GM21390 (cell line): ENCODE measurements at regions not wholly inside any gene's neighbourhood (a gene's known extent, or its start where the extent isn't known, plus 50 kb on each side); places are given as distances from the start of the nearest gene placed in this dataset.
"Not testable (repeated sequence)": the region's sequence is repeated elsewhere in the genome, so short reads cannot be mapped to it uniquely, and the experiment has no call there.

ENCODE experiments used
- ATAC-seq: cut with Tn5 transposase; IDR thresholded peaks from one replicate; pipeline ENCODE4 v1.9.1; 2021; ENCODE audit not compliant: unreplicated experiment

DNA sequence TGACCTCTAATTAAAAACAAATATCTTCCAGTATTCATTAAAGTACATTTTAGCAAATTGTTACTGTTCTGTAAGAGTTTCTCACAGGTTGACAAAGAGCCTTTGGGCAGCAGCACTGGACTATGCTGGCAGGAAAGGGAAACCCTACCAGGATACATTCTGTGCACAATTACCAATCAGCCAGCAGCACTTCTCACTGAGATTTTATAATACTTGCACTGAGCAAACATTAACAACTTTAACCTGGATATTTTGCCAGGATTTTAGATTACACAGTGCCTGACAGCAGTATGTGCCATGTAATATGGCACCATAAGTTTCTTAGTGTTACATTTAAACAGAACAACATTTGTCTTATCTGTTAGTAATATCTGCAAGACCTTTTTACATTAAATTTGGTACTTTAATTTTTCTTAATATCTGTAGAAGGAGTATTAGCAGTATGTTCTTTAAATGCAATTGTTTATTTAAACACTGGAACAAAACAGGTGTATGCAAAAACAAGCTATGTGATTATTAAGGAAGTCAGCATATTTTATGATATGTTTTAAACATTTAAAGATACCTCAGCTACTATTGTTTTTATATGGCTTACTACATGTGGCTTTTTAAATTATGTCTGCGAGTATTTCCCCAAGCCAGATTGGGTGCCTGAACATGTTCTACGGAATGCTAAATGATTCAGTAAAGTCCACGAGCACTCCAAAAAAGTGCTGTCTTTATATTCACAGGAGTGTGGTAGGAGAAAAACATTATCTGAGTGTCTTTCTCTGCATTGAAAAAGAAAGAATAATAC is 699.0 kb upstream of the LUZP2 start:
- ATAC-seq: no peak

DNA sequence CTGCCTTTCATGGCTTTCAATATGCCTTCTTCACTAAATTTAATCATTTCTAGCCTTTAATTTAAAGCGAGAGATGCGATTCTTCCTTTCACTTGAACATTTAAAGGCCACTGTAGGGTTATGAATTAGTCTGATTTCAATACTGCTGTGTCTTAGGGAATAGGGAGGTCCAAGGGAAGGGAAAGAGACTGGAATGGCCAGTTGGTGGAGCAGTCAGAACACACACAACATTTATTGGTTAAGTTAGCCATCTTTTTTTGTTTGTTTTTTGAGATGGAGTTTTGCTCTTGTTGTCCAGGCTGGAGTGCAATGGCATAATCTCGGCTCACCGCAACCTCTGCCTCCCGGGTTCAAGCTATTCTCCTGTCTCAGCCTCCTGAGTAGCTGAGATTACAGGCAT is 662.5 kb upstream of the LUZP2 start:
- ATAC-seq: not testable (repeated sequence)

DNA sequence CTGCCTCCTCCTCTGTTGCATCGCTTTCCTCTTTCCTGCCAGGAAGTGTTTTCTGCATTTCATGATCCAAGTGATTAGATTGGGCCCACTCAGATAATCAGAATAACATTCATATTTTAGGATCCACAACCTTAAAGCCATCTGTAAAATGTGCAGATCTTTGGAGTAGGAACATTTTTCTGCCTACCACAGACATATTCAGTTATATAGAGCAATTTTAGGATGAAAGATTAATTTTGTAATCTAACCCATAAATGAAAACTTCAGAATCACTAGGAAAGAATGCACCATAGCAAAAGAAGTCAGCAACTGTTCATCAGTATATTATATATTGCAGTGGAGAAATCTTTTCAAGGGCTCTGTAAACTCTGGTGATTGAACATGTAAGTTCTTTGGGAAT is 659.9 kb upstream of the LUZP2 start:
- no peak for ATAC-seq

DNA sequence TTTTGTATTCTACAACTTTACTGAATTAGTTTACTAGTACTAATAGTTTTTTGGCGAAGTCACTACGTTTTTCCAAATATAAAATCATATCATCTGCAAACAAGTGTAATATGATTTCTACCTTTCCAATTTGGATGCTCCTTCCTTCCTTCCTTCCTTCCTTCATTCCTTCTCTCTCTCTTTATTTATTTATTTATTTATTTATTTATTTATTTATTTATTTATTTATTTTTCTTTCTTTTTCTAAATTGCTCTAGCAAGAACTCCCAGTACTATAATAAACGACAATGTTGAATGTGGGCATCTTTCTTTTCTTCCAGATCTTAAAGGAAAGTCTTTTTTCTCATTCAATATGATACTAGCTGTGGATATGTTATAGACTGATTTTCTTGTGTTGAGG is 656.0 kb upstream of the LUZP2 start:
- ATAC-seq: no peak

DNA sequence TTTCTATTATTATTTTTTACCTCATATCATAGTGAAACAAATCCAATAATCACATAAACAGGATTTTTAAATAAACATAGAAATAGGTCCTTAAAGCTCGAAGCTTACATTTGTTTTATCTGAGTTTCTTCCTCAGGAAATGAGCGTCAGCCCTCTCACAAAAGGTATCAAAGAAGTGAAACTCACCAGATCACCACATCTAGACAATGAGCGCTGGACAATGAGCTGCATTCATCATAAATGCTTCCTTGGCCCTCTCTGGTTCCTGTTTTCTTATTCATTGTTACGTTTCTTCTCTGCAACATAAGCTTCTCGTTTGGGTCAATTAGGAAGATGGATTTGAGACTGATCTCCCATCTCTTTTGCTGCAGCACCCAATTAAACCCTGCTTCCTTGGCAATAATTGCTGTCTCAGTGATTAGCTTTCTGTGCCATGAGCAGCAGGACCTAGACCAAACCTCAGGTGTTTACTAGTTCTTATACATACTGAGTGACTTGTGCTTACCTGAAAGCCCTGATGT is 649.9 kb upstream of the LUZP2 start:
- no peak for ATAC-seq

DNA sequence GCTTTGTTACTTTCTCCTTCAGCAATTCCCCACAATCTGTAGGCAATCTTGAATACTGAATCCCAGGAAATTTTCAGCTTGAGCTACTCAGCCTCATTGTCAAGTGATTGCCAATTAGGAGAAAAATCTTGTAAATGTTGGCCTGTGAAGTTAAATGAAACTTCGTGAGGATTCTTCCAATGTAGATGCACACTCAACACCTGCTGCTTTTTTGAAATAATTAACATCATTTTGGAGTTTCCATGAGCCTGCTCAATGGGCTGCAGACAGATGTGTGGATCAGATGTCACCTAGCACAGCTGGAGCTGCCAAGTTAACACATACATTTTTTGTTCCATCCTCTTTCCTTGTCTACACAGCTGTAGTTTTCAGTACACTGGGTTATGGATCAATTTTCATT is 645.6 kb upstream of the LUZP2 start:
- ATAC-seq: no peak

DNA sequence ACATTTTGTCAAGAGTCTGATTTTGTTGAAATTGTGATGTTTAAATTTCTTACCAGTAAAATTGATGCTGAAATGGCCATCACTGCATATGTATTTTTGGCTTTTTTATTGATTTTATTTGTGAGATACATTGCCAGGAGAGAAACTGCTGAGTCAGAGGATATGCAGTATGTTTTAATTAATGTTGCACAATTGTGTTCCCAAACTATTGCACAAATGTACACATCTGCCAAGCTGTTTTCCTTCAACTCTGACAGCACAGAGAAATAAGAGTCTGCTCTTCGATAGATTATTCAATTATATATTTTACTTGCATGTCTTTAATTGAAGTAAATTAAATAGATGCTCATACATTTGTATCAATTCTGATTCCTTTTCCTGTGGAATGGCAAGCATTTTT is 640.2 kb upstream of the LUZP2 start:
- no peak for ATAC-seq

DNA sequence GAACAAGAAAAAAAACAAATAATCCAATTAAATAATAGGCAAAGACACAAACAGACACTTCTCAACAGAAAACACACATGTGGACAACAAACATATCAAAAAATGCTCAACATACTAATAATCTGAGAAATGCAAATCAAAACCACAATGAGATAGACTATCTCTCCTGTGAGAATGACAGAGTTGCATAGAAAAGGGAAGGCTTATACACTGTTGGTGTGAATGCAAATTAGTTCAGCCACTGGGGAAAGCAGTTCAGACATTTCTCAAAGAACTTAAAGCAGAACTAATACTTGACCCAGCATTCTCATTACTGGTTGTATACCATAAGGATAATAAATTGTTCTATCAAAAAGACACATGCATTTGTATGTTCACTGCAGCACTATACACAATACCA is 637.8 kb upstream of the LUZP2 start:
- peak; percentile 69 for ATAC-seq

DNA sequence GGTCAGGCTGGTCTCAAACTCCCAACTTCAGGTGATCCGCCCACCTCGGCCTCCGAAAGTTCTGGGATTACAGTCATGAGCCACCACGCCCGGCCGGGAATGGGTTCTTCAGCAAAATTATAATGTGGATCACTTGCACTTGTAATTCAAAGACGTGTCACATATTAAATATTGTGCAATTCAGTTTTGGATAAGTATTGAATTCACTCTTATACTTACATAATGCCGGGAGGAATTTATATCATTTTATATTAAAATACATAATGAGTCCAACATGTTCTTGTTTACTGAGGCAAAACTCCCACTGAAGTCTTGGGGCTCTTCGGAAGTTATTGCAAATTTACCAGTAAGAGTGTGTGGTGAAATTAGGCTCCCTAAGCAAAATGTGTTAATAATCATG is 635.2 kb upstream of the LUZP2 start:
- no peak for ATAC-seq

DNA sequence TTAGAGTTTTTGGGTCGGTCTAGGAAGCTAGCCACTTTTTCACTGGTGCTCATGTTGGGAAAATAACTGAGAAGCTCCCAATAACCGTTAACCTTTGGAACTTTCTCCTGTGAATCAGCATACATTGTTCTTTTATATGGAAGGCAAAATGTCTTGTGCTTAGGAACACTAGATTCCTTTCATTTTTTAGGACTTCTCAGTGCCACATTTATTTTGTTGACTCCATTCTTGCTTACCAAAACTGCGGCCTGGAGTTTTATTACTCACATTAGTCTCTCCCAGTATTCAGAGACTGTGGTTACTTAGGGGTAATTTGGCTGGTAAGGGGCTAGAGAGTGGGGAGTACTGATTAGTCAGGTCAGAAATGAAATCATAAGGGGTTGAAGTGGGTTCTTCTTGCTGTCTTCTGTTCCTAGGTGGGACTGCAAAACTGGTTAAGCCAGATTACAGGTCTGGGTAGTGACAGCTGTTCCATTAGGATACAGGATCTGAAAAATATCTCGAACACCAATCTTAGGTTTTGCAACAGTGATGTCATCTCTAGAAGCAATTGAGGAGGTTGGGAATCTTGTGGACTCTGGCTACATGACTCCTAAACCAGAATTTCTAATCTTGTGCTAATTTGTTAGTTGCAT is 631.4 kb upstream of the LUZP2 start:
- ATAC-seq: no peak

DNA sequence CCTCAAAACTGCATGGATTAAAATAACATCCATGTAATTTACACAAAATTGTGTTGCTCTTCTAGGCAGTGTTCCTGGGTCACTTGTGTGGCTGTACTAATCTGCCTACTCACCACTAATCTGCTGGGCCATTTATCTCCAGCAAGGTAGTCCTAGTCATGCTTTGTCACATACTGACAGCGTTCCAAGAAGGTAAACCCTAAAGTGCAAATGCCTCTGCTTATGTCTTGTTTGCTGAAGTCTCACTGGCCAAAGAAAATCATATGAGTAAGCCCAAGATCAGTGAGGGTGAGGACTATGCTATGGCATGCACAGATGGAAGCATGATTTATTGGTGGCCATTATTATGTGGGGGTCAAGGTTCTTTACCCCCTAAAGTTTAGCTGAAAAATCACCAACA is 630.2 kb upstream of the LUZP2 start:
- ATAC-seq: no peak

DNA sequence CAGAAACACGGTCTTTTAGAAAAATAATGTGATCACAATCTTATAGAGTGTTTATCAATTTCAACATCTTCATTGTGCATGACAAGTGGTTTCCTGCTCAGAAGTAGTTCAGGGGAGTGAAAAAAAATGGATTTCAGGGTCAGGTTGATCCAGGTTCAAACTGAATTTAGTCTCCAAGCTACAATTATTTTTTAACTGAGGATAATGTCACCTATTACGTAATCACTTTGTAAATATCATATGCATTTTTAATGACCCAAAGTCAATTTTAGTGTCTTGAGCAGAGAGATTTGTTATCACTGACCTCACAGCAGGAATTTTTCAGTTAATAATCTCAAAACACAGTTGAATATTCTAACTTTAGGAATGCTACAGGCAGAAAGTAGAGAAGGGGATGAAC is 627.2 kb upstream of the LUZP2 start:
- ATAC-seq: no peak

DNA sequence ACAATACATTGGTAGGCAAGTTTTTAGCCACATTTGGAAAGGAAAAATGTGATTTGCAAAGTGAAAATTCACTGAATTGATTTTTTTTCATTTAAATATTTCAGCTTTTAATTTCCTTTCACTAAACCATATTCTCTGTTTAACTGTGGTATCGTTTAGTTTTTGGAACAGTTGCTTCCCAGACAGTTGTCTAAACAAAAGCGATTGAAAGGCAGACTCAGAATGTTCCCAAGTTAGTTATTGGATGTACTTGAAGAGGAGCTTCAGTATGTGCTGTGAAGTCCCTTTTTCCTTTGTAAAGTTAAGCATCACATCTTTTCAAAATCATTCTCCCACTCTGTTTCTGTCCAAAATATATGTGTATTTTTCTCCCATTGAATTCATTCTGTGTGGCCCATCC is 623.4 kb upstream of the LUZP2 start:
- ATAC-seq: no peak

DNA sequence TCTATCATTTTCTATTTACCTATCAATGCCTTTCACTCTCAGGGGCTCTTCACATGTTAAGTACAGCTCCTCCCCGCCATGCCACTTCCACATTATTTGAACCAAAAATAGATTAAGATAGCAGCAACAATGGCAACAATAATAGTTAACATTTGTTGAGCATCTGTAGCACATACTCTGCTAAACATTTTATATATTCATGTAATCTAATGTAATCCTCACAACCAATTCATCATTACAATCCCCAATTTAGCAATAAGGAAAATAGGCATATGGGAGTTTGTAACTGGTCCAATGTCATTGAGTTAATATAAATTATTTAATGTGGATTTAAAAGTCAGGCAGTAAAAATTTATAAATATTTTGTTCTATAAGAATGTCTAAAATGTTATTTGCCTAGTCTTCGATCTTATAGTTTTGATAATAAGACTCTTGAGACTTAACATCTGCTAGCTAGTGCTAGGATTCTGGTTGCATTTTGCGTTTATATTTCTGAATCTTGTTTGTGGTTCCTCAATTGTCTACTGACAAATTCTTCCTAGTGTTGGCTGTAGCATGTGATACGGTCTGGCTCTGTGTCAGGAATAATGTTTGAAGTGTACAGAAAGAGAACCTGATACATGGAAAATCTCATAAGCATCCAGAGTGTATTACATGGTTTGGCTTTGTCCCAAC is 621.5 kb upstream of the LUZP2 start:
- ATAC-seq: no peak

DNA sequence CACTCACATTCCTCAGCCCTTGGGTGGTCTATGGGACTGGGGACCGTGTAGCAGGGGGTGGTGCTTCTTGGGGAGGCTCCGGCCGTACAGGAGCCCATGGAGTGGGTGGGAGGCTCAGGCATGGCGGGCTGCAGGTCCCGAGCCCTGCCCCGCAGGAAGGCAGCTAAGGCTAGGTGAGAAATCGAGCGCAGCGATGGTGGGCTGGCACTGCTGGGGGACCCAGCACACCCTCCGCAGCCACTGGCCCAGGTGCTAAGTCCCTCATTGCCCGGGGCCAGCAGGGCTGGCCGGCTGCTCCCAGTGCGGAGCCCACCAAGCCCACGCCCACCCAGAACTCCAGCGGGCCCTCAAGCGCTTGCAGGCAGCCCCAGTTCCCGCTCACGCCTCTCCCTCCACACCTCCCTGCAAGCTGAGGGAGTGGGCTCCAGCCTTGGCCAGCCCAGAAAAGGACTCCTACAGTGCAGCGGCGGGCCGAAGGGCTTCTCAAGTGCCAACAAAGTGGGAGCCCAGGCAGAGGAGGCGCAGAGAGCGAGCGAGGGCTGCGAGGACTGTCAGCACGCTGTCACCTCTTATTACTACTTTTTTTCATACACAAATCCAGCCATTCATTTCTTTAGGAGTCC is 613.3 kb upstream of the LUZP2 start:
- ATAC-seq: not testable (repeated sequence)

DNA sequence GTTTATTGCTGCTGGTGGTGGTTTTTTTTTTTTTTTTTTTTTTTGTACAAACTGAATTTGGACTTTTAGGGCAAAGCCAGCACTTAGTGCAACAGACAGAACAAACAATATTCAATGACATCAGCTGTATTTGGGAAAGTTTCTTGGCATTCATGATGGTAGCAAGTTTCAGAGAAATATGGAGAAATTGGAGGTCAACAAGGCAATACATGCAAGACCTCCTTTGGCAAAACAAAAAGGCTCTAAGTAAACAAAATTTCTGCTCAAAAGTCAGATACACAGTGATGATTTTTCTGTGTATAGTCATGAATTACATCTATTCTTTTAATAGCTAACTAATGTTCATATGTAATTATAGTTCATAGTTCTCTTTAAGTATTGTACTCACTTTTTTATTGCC is 612.5 kb upstream of the LUZP2 start:
- no peak for ATAC-seq

DNA sequence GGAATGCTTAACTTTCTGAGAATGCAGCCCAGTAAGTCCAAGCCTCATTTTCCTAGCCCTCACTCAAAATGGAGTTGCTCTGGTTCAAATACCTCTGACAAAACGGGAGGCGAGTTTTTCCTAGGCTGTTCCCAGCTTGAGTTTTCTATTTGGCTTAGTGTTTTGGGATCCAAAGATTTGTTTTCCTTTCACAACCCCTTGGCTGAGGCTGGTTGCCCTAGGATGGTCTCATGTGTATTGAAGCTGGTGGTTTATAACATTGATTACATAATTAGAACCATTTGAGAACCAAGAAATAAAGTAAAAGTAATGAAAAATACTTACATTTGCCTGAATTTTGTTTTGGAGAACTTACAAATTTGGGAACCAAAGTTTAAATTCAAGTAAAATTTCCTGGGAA is 611.1 kb upstream of the LUZP2 start:
- ATAC-seq: no peak

DNA sequence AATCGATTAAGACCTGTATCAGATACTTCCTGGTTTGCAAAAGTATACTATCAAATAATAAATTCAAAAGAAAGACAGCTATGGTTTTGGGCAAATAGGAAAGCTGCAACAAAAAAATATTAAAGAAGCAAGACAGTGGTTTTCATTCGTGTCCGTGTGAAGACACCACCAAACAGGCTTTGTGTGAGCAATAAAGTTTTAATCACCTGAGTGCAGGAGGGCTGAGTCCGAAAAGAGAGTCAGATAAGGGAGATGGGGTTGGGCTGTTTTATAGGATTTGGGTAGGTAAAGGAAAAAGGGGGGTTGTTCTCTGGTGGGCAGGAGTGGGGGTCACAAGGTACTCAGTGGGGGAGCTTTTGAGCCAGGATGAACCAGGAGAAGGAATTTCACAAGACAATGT is 609.7 kb upstream of the LUZP2 start:
- not testable (repeated sequence) for ATAC-seq

DNA sequence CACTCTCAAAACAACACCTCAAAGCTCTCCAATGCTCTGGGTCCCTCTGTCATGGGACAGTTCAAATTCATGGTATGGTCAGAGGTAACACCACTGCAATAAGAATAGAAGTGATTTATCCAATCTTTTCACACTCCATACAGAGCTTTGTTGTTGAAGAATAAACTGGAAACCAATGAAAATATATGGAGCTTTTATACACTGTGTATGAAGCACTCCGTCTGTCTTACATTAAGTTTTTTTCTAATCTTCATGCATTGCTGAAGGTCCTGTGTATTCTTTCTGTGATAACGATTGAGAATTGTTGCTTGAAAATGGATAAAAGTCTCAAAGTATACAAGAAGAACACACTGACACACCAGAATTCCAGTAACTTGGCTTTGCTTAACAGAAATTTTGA is 603.7 kb upstream of the LUZP2 start:
- no peak for ATAC-seq

DNA sequence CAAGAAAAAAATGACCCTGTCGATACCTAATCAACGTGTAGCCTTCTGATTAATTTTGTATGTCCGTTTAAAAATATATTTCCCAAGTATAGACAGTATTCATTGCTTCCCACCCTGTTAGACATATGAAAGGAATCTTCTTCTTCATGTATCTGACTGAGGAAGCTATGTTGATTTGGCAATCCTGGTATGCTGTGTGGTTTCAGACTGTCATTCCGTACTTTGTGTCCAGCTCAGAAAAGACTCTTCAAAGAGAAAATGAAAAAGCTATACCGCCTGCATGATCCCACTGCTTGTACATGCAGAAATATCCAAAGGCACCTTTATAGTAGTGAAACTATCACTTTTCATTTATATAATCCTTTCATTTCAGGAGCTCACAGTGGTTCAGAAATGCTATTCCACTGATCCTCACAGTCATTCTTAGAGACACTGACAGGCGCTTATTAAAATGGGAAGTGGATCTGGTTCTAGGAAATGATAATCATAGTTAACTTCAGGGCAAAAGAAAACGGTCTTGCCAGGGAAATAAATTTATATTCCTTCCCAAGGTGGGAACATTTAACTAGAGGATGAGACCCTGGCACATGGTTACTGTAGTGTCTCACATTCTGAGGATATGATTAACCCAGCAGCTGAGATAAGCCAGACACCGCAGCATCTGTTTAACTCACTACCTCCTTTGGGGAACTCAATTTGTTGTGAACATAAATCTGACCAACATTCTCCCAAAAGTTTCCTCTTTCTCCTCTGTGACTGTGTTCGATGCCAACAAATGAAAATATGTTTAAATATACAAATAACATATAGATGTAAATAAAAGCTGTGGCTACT is 599.2 kb upstream of the LUZP2 start:
- ATAC-seq: no peak
